NCI-H2081 (cell line): ENCODE measurements at regions not wholly inside any gene's neighbourhood (a gene's known extent, or its start where the extent isn't known, plus 50 kb on each side); places are given as distances from the start of the nearest gene placed in this dataset.
A peak's percentile ranks its signal among the peaks of the same experiment; 100 is the strongest.

Experiments
- DNase-seq, 2 experiments: peaks; one replicate each; lab custom pipeline; 2025; lab: John Stamatoyannopoulos, UW

DNA sequence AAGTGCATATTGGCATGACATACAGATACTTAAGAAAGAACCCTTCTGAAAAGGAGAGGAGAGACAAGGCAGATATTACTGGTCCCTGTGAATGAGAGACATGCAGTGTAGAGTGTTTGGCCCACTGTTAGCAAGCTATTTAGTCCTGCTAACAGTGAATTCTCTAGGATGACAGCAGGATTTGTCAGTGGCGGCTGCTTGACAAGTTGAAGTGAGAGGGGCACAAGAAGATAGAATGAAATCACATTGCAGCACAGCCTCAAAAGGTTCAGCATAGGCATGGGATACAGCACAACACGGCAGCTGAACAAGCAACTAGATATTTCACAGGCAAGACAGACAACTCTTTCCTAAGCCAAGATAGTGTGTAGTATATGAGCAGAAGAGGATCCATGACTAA lies 407.9 kb downstream of the PLA2G4A start:
- DNase-seq = no peak

DNA sequence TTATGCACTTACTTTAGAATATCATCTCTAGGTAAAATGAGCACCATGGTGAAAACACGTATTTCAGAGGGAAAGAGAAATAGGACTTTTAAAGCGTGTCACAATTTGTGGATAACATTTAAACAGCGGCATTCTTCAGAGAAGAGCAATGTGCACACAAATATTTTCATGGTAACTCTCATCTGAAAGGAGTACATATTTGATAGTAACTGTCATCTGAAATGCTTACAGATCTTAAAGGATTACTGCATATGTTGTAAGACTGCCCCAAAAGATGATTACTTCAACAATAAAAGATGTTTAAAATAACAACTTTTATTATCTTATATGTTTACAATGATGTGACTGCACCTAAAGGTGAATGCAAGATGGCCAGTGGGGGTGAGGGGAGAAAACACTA lies 408.8 kb downstream of the PLA2G4A start:
- no peak for DNase-seq

DNA sequence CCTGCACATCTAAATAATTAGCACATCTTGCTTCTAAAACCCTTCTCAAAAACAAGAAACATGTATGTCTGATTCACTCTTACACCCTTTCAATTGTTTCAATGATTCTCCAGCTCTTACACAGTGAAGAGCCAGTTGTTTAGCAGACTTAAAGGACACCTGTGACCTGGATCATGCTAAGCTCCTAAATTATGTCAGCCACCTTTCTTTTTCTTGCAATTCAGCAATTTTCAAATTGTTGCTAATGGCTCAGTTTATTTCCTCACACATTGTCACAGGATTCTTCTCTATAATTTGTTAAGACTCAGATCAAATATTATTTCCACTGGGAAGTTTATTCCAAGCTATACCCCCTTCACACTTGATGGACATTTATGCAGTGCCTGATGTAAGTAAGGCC lies 413.2 kb downstream of the PLA2G4A start:
- DNase-seq = no peak

DNA sequence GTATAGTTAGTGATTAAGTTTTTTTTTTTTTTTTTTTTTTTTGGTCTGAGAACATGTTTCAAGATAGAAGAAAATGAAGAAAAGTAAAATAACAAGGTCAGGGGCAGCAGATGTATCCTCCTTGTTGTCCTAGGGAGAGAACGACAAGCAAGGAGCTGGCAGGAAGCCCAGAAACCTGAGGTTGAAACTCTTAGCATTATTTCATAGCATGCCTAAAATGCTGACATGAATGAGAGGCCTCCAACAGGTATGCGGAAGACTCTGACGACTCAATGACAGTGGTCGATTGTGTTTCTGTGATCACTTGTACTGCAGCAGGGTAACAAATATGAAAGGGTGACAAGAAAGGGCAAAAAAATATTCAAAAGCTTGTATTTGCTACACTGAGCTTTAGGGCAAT lies 415.9 kb downstream of the PLA2G4A start:
- DNase-seq = peak in 1 of 2 experiments; percentile 63

DNA sequence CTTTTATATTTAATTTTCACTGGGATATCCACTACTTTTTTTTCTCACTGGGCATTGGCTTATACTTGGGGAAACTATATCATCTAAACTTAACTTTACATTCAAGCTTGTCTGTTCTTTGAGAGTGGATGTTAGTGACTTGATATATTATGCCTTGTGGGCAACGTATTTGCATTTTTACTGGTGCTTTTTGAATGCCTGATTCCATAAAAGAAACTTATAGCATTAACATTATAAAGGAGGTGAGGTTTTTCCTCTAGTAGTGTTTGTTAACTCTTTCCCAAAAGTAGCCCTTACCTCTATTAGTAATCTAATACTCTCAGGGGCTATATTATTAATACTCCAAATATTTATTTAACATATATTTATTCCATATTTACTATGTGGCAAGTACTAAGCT lies 416.5 kb downstream of the PLA2G4A start:
- DNase-seq = no peak

DNA sequence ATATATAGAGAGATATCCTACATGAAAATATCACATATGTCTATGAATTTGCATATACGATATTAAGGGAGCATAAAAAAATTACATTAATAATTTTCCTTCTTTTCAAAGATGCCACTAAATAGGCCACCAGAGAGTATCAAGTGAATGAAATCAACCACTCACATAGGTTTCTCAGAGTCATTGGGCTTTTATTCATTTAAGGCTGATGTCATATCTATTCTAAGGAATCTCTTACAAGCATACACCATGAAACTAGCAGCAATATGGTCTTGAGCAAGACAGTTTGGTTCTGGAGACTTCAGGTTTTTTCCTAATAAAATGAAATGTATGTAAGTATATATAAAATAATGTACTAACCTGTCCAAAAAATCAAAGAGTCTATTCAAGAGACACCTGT lies 420.4 kb downstream of the PLA2G4A start:
- DNase-seq = no peak

DNA sequence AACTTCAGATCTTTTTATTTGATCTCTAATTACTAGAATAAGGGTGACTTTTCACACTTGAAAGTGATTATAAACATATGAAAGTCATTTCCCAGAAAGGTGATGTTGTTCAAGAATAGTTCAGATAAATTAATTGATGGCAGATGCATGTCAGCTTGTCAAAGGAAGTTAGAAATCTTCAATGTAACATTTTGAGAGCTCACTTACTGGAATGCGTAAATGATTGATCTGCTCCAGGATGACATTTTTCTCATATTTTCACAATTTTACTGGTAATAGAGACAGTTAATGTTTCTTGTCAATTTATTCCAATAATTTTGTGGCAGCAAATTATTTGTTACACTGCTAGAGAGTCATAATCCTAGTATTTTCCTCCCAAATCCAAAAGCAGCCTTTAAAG lies 424.2 kb downstream of the PLA2G4A start:
- DNase-seq = no peak

DNA sequence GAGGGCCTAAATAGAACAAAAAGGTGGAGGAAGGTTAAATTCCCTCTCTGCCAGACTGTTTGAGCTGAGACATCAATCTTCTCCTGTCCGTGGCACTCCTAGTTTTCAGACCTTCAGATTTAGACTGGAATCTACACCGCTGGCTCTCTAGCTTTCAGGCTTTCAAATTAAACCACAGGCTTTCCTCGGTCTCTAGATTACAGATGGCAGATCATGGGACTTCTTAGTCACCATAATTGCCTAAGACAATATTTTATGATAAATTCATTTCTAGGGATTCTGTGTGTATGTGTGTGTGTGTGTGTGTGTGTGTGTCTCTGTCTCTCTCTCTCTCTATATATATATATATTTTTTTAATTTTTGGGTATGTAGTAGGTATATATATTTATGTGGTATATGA lies 428.7 kb downstream of the PLA2G4A start:
- DNase-seq = no peak

DNA sequence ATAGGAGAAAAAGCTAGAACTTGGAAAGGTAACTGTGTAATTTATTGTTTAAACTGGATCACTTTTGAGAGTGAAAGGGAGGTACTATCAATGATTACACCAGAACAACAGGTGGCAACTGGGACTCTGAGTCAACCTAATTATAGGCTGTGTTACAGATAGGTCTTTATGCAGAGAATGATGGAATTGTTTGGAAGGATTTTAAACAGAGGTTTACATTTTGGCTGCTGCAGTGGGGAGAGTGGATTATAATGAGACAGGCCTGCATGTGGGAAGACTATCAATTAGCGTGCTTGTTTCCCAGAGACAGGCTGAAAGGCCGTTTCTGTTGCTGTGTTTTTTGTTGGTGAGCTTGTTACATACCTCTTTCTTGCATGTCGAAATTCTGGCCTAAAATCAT lies 432.9 kb downstream of the PLA2G4A start:
- peak; percentile 88 to 99 for DNase-seq

DNA sequence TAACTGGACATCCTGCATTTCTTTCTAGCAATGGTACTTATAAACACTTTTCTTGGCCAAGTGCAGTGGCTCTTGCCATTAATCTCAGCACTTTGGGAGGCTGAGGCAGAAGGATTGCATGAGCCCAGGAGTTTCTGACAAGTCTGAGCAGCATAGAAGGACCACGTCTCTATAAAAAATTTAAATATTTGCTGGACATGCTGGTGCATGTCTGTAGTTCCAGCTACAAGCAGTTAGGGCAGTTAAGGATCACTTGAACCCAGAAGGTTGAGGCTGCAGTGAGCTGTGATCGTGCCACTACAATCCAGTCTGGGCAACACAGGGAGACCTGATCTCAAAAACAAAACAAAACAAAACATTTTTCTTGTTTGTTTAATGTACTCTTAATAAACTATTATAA lies 434.0 kb downstream of the PLA2G4A start:
- no peak for DNase-seq

DNA sequence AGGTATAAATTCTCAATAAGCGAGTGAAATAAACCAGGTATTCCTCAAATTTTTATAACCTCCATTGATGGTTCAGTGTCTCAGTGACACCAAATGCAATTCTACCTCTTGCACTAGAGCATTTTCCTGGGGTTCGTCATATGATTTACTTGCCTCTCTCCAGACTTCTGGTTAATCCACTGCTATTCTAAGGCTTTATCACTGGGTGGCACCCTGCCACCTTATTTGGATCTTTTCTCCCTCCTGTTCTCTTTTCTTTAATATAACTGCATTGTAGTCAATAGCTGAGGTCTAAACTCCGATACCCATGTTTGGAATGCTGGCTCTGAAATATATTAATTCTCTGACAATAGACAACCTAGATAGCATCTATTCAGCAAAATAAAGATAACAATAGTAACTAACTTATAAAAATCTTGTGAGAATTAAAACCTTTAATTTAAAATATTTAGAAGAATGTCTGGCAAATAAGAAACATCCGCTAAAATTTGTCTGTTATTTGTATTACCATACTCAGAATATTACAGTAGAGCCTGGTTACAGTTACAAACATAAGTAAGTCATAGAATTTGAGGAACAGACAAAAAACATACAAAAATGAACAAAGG lies 436.4 kb downstream of the PLA2G4A start:
- peak; percentile 81 to 90 for DNase-seq

DNA sequence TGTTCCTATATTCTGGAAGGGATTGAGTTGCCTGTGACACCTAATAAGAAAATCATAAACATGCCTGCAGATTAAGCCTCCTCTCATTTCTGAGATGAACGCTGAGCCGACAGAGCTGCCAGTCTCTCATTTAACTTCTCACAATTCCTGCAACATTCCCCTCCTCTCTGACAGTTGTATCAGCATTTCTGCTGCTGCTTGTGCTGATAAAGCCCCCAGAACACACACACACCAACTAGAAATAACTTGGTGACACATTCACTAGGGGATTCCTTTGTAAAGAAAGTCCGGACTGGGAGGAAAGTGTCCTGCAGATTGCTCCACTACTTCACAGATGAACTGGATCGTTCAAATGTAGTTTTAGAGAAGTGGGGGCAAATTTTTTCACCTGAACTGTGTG lies 437.3 kb downstream of the PLA2G4A start:
- DNase-seq = no peak

DNA sequence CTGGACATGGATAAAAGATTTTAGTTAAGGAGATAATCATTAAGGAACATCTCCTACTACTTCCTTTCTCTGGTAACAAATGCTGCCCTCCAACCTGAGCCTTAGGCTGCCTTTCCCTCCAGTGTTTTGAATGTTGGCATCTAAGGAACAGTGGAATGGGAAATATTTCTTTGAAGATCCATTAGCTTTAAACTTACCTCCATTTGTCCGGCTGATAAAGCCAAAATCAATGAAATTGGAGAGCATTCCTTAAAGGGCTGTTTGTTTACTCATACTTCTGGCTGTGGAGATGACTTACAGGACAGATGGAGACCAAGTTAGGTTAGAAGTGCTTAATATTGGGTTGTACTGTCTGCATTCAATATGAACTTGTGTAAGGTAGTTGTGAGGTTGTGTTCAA lies 439.1 kb downstream of the PLA2G4A start:
- DNase-seq = no peak

DNA sequence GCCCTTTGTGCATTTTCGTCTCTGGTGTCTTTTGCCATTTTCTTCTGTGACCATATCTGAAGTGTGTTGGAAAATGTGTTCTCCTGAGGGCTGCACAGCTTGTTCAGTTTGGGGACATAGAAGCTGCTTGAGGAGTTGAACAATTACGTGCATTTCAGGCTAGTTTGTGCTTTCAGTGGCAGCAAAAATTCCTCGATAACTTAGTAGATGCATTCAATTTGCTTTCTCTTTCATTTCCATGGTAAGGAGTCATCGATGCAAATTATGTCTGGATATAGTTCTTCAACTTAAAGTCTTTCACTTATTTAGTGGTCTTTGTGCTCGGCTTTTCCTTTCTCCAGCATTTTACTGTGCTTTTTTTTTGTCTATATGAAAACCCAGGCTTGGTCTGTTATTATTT lies 441.5 kb downstream of the PLA2G4A start:
- no peak for DNase-seq

DNA sequence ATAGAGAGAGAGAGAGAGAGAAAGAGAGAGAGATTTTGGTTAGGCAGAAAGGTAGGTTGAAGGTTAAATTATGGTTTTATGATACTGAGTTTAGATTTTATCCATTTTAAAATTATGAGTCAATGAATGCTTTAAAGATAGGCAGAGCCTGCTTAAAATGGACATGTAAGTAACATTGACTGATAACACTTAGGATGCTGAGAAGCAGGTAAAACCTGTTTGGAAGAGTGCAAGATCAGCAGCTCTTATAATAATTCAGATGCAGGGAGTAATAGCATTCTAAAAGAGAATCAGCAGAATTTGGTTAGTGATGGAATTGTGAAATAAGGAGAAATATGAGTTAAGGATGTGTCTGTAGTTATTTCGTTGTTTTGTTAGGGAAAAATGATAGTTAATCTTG lies 446.6 kb downstream of the PLA2G4A start:
- no peak for DNase-seq

DNA sequence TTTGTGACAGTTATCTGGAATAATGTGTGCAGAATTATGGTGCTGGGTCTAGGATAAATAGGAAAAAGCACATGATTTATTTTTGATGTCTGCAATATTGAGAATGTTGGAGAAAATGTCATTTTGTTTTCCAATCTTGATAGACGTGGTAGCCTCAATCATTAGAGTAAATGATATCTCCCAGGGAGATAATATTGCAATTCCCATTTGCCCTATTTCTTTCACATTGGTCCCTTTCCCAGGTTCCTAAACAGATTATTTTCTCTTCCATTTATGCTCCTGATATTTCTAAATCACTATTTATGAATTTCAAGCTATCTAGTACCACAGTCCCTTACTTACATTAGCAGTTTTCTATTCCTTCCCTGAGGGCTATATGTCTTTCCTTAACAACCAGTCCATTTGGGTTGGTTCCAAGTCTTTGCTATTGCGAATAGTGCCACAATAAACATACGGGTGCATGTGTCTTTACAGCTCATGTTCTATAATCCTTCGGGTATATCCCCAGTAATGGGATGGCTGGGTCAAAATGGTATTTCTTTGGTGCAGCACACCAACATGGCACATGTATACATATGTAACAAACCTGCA lies 447.3 kb downstream of the PLA2G4A start:
- peak; percentile 34 to 79 for DNase-seq

DNA sequence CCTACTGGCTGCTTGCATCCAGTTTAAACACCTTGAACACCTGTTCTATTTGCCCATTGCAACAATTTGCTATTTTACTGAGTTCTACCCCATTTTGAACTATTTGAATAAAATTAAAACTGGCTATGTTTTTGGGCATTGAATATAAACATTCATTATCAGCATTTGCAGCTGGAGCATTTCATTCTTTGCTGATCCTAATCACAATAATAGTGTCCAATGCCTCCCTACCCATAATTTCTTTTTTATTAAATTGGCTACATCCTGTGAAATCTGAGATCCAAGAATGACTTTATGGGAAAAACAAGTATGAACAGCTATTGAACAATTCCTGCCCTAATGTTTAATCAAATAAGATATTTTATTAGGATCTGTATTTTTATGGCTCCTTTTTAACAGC lies 447.9 kb downstream of the PLA2G4A start:
- DNase-seq = peak in 1 of 2 experiments; percentile 42

DNA sequence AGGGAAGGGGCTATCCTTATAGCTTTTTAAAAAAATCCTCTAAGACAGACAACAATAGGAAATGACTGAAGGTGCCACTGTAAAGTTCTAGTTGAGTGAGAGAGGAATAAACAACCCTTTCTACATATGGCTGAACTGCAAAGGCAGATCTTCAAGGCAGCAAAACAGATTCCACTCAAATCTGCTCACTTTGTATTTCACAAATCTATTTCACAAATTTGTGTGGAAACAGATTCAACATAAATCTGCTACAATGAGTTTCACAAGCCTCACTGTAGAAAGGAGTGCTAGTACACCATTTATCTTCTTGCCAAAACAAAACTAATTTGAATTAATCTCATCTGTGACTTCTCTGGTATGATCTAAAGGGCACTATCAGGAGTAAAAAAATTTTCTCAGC lies 451.3 kb downstream of the PLA2G4A start:
- no peak for DNase-seq

DNA sequence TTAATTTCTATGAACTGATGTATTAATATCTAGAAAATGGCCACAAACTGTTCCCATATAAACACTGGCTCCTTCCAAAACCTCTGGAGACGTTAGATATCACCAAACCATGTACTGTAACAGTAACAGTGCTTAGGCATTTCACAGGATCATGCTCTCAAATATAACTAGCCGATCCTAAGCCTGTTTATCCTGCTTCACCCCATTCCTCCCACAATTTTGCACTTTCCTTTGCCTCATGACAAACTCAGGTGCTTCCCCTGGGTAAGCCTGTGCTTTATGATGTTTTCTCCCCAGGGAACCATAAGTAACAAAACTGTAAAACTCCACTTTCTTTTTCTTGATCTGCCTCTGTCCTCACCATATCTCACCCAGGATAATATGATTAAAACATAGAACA lies 452.3 kb downstream of the PLA2G4A start:
- no peak for DNase-seq

DNA sequence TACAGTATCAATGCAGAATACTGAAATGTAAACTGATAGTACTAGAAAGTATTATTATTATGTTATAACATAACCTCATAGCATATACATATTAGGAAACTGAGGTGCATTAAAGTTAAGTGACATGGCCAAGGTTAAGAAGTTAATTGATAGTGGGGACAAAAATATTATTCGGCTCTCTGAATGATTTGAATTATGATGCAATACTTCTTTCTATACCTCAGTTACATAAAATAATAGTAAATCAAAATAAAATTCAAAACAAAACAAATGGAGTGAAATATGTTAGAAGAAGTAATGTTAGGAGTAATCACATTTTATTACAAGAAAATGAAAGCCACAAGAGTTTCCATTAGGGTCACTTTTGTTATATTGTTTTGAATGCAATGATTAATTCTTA lies 455.2 kb downstream of the PLA2G4A start:
- no peak for DNase-seq

DNA sequence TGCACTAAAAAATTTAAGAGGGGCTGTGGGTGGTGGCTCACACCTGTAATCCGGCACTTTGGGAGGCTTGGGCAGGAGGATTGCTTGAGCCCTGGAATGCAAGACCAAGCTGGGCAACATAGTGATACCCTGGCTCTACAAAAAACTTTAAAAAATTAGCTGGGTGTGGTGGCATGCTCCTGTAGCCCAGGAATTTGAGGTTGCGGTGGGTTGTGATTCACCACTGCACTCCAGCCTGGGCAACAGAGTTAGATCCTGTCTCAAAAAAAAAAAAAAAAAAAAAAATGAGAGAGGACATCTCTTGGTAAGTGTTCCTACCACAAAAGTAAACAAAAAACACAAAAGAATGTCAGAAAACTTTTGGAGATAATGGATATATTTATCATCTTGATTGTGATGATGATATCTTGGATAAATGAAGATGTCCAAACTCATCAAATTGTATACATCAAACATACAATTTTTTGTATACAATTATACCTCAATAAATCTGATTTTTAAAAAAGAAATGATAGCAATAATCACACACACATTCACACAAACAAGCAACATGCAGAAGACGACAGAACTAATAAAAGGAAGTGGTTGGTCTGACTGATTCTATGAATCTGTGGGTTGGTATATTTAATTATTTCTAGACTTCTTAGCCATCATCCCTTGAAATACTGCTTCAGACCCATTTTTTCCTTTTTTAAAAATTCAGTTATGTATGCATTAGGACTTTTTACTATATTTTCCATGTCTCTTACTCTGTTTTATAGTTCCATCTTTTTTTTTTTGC lies 465.9 kb downstream of the PLA2G4A start:
- DNase-seq = no peak

DNA sequence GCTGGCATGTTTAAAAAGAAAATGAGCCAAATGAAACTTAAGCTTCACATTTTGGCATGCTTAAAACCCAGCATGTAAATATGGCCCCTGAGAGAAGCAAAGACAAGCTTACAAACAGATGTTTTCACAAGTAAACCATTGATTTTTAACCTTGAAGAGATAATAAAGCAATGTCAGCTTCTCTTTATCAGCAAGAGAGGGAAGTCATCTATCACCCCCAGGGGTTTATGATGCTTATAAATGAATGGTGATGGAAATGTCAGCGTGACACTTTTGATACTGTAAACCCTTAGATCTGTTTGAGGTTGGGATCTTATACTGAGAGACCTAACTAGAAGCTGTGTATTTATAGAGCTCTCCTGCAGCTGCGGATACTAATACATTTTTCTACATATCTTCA lies 471.3 kb downstream of the PLA2G4A start:
- DNase-seq = no peak

DNA sequence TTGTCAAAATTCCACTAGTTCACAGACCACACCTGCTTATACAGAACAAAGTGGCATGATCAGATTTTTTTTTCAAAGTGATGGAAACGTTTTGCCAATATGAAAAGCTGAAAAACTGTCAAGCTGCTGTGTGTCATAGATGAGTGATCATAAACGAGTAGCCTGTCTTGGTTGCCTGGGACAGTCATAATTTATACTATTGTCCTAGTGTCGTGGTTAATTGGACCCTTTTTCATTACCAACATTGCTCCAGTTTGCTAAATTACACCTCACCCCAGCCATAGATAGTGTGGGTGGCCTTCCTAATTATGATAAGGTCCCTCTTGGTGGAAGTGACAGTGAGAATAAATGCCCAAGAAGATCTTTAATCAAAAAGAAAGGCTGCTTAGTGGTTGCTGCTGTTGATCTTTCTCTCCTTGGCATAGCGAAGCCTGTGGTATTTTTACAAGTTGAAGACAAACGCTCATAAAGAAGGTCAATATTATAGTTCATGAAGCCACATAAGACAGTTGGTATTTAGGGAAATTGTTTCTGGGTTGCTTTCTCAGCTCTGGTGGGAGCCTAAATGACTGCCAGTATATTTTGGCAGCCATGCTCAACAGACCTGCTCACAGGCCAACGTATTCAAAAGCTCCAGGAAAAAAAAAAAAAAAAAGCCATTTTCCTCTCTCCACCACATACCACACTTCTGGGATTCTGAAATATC lies 478.1 kb downstream of the PLA2G4A start:
- peak in 1 of 2 experiments; percentile 28 for DNase-seq
